ENCODE measurements at regions not wholly inside any gene's neighbourhood (a gene's known extent, or its start where the extent isn't known, plus 50 kb on each side); places are given as distances from the start of the nearest gene placed in this dataset.

- TF ChIP-seq SUZ12 (IDR thresholded peaks at IDR 0.05) (no peak), SP1 (IDR thresholded peaks at IDR 0.05) (no peak), NFRKB (IDR thresholded peaks at IDR 0.05) (no peak), ZNF384 (IDR thresholded peaks at IDR 0.05) (no peak), BHLHE40 (IDR thresholded peaks at IDR 0.05; ENCODE audit: borderline replicate concordance) (no peak), ELF4 (IDR thresholded peaks at IDR 0.05) (no peak), TARDBP (IDR thresholded peaks at IDR 0.05) (no peak), FOXM1 (IDR thresholded peaks at IDR 0.05; ENCODE audit: borderline replicate concordance) (no peak), FOXK2 (IDR thresholded peaks at IDR 0.05) (no peak), CTBP1 (IDR thresholded peaks at IDR 0.05; ENCODE audit: borderline replicate concordance) (no peak)
- TF ChIP-seq, protein P1, sequence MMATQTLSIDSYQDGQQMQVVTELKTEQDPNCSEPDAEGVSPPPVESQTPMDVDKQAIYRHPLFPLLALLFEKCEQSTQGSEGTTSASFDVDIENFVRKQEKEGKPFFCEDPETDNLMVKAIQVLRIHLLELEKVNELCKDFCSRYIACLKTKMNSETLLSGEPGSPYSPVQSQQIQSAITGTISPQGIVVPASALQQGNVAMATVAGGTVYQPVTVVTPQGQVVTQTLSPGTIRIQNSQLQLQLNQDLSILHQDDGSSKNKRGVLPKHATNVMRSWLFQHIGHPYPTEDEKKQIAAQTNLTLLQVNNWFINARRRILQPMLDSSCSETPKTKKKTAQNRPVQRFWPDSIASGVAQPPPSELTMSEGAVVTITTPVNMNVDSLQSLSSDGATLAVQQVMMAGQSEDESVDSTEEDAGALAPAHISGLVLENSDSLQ (IDR thresholded peaks at IDR 0.05), result no peak
Observed at GRCh38 chr3:65170390-65171042, 482.7 kb upstream of the ADAMTS9 start.

Data from HEK293T (cell line).